GM13977 (cell line): ENCODE measurements at regions not wholly inside any gene's neighbourhood (a gene's known extent, or its start where the extent isn't known, plus 50 kb on each side); places are given as distances from the start of the nearest gene placed in this dataset.

ENCODE experiments used
- DNase-seq: peaks from one replicate; pipeline ENCODE4 v3.0.0; 2012; ENCODE audit warnings: low spot score
- CTCF ChIP-seq: IDR thresholded peaks from 2 replicates; pipeline ENCODE4 v1.5.1; 2012; ENCODE audit warnings: mild to moderate bottlenecking, control low read depth; ENCODE audit not compliant: insufficient read depth; ENCODE audit errors: extremely low read depth, missing control alignments
- in situ Hi-C: fragments of 300-500 bp; cut with MboI; formaldehyde crosslinking; loops from one replicate; pipeline ENCODE4 v1.12.0; 2022; ENCODE audit warnings: low sequenced_read_pairs, low pct_unique_long_range_greater_than_20kb, mixed read lengths, inconsistent platforms; ENCODE audit not compliant: unreplicated experiment

- no peak for DNase-seq
- in situ Hi-C loops = no loop called here
- TF ChIP-seq CTCF = no peak
These were observed 515.9 kb upstream of the PKN2 start for GRCh38 chr1:88168126-88168525.

- in situ Hi-C loops = no loop called here
- no peak for TF ChIP-seq CTCF
- no peak for DNase-seq
These were observed 514.9 kb upstream of the PKN2 start for GRCh38 chr1:88169139-88169538.

- TF ChIP-seq CTCF = no peak
- no peak for DNase-seq
- in situ Hi-C loops = no loop called here
These were observed 514.1 kb upstream of the PKN2 start for GRCh38 chr1:88169939-88170338.

GRCh38 chr1:88175120-88175630 is 508.9 kb upstream of the PKN2 start:
- no peak for DNase-seq
- in situ Hi-C loops = loop anchor here (25.0 kb wide), 1 partner anchor 412 kb away; no protein-coding TSS in a partner anchor
- TF ChIP-seq CTCF = no peak

GRCh38 chr1:88175631-88176226 is 508.3 kb upstream of the PKN2 start:
- DNase-seq = no peak
- no peak for TF ChIP-seq CTCF
- in situ Hi-C loops = loop anchor here (25.0 kb wide), 1 partner anchor 412 kb away; no protein-coding TSS in a partner anchor

GRCh38 chr1:88179943-88180342 is 504.1 kb upstream of the PKN2 start:
- no peak for DNase-seq
- in situ Hi-C loops = loop anchor here (25.0 kb wide), 1 partner anchor 407 kb away; no protein-coding TSS in a partner anchor
- TF ChIP-seq CTCF = no peak
